ENCODE measurements at regions not wholly inside any gene's neighbourhood (a gene's known extent, or its start where the extent isn't known, plus 50 kb on each side); places are given as distances from the start of the nearest gene placed in this dataset.

DNA sequence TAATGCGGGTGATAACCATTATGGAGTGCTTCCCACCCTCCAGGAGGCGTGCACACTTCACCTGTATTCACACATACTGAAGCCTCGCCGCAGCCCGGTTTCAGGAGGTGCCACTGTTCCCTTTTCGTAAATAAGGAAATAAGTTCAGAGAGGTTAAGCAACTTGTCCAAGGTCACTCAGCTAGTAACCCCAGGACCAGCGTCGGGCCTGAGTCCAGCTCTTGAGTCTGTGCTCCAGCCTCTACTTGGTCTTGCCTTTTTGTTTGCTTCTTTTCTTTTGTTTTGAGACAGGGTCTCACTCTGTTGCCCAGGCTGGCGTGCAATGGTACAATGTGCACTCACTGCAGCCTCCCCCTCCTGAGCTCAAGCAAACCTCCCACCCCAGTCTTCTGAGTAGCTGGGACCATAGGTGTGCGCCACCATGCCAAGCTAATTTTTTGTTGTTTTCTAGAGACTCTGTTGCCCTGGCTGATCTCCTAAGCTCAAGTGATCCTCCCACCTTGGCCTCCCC is 63.5 kb upstream of the CIBAR2 start:
- TF ChIP-seq, protein P1, sequence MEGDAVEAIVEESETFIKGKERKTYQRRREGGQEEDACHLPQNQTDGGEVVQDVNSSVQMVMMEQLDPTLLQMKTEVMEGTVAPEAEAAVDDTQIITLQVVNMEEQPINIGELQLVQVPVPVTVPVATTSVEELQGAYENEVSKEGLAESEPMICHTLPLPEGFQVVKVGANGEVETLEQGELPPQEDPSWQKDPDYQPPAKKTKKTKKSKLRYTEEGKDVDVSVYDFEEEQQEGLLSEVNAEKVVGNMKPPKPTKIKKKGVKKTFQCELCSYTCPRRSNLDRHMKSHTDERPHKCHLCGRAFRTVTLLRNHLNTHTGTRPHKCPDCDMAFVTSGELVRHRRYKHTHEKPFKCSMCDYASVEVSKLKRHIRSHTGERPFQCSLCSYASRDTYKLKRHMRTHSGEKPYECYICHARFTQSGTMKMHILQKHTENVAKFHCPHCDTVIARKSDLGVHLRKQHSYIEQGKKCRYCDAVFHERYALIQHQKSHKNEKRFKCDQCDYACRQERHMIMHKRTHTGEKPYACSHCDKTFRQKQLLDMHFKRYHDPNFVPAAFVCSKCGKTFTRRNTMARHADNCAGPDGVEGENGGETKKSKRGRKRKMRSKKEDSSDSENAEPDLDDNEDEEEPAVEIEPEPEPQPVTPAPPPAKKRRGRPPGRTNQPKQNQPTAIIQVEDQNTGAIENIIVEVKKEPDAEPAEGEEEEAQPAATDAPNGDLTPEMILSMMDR (IDR thresholded peaks at IDR 0.05 in 4 of 5, conservative IDR thresholded peaks at IDR 0.05 in 1 of 5) = no peak
- TF ChIP-seq POLR2A (IDR thresholded peaks at IDR 0.05) = no peak
